ENCODE measurements at regions not wholly inside any gene's neighbourhood (a gene's known extent, or its start where the extent isn't known, plus 50 kb on each side); places are given as distances from the start of the nearest gene placed in this dataset.

- peaks cover 29% of the 10 kb centered on the region for H3K9me3 ChIP-seq (ENCODE audit: control insufficient read depth, low read length)
- no peak overlapping the region for H2BK12ac ChIP-seq (ENCODE audit: low read length in 2 of 2)
- no peak overlapping the region for H3K23ac ChIP-seq (ENCODE audit: low read length in 2 of 2)
- H3K9ac ChIP-seq (ENCODE audit: low read length): no peak overlapping the region
- no peak overlapping the region for H2BK5ac ChIP-seq (ENCODE audit: low read depth, low read length, poor library complexity, severe bottlenecking)
- H2BK120ac ChIP-seq (ENCODE audit: low read depth, low read length): no peak overlapping the region
- H3K27me3 ChIP-seq (ENCODE audit: control insufficient read depth in 1 of 2, insufficient read depth in 1 of 2, low read length in 2 of 2): no peaks in the 10 kb centered on the region
- no peak overlapping the region for H3K4me3 ChIP-seq (ENCODE audit: insufficient read depth in 1 of 2, low read depth in 1 of 2, low read length in 2 of 2)
- H2AFZ ChIP-seq (ENCODE audit: low read depth, low read length): no peak overlapping the region
- no peak overlapping the region for H3K27ac ChIP-seq (ENCODE audit: low read length, poor library complexity, severe bottlenecking)
- no peak for DNase-seq
- no peaks in the 10 kb centered on the region for H3K36me3 ChIP-seq (ENCODE audit: control insufficient read depth in 1 of 2, insufficient read depth in 2 of 2, low read depth in 1 of 2, low read length in 2 of 2)
- no peak overlapping the region for H2BK15ac ChIP-seq (ENCODE audit: low read depth, poor library complexity, severe bottlenecking)
- H4K91ac ChIP-seq (ENCODE audit: low read length): no peak overlapping the region
- no peaks in the 10 kb centered on the region for H3K79me1 ChIP-seq (replicated peaks; ENCODE audit: low read length, poor library complexity, severe bottlenecking)
- no peak overlapping the region for H3K14ac ChIP-seq (ENCODE audit: low read length in 2 of 2)
- H3K4me1 ChIP-seq (ENCODE audit: control insufficient read depth, insufficient read depth, low read depth, low read length): no peaks in the 10 kb centered on the region
- no peak overlapping the region for H2AK5ac ChIP-seq (ENCODE audit: low read length, severe bottlenecking)
- H3K18ac ChIP-seq (ENCODE audit: low read depth in 1 of 2, low read length in 2 of 2): no peak overlapping the region
- no peak overlapping the region for H3K4ac ChIP-seq (ENCODE audit: low read depth in 1 of 2, low read length in 2 of 2)
- no peak overlapping the region for H4K8ac ChIP-seq (ENCODE audit: low read length)
- no peak overlapping the region for H3K4me2 ChIP-seq (ENCODE audit: low read length, poor library complexity, severe bottlenecking)
These were observed 244.4 kb upstream of the NDST4 start for GRCh38 chr4:115357776-115358175.

DNA sequence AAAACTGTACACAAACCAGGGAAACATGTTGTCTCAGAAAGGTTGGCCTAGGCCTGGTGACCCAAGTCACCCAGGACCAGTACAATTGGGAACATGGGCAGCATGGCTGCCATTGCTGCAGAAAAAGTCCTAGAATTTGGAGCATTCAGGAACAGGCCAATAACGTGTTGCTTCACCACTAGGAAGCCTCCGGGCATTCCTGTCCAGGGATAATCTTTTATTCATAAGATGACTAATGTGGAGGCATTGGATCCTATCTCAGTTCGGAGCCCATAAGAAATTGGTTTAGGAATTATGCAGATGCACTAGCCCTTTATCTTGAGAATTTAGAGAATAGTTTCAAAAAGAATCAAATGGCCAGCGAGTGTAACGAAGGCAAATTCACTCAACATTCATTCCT, 242.8 kb upstream of the NDST4 start:
- no peak overlapping the region for H2BK12ac ChIP-seq (ENCODE audit: low read length in 2 of 2)
- no peaks in the 10 kb centered on the region for H3K4me1 ChIP-seq (ENCODE audit: control insufficient read depth, insufficient read depth, low read depth, low read length)
- 94% methylated on average over 3 of the region's 5 CpGs for WGBS

GRCh38 chr4:115355329-115355728, 241.9 kb upstream of the NDST4 start:
- H3K79me1 ChIP-seq (replicated peaks; ENCODE audit: low read length, poor library complexity, severe bottlenecking): no peaks in the 10 kb centered on the region
- peaks cover 37% of the 10 kb centered on the region for H3K9me3 ChIP-seq (ENCODE audit: control insufficient read depth, low read length)
- H3K36me3 ChIP-seq (ENCODE audit: control insufficient read depth in 1 of 2, insufficient read depth in 2 of 2, low read depth in 1 of 2, low read length in 2 of 2): no peaks in the 10 kb centered on the region
- H4K8ac ChIP-seq (ENCODE audit: low read length): no peak overlapping the region
- H3K27ac ChIP-seq (ENCODE audit: low read length, poor library complexity, severe bottlenecking): no peak overlapping the region
- H3K27me3 ChIP-seq (ENCODE audit: control insufficient read depth in 1 of 2, insufficient read depth in 1 of 2, low read length in 2 of 2): no peaks in the 10 kb centered on the region
- H2BK12ac ChIP-seq (ENCODE audit: low read length in 2 of 2): no peak overlapping the region
- no peak overlapping the region for H3K4ac ChIP-seq (ENCODE audit: low read depth in 1 of 2, low read length in 2 of 2)
- no peak overlapping the region for H3K4me3 ChIP-seq (ENCODE audit: insufficient read depth in 1 of 2, low read depth in 1 of 2, low read length in 2 of 2)
- DNase-seq: no peak
- no peak overlapping the region for H2AFZ ChIP-seq (ENCODE audit: low read depth, low read length)
- 76% methylated on average over 3 of the region's 3 CpGs for WGBS
- no peak overlapping the region for H3K18ac ChIP-seq (ENCODE audit: low read depth in 1 of 2, low read length in 2 of 2)
- H3K14ac ChIP-seq (ENCODE audit: low read length in 2 of 2): no peak overlapping the region
- H3K4me2 ChIP-seq (ENCODE audit: low read length, poor library complexity, severe bottlenecking): no peak overlapping the region
- no peak overlapping the region for H3K9ac ChIP-seq (ENCODE audit: low read length)
- no peak overlapping the region for H2BK120ac ChIP-seq (ENCODE audit: low read depth, low read length)
- no peak overlapping the region for H2BK15ac ChIP-seq (ENCODE audit: low read depth, poor library complexity, severe bottlenecking)
- H3K23ac ChIP-seq (ENCODE audit: low read length in 2 of 2): no peak overlapping the region
- H4K91ac ChIP-seq (ENCODE audit: low read length): no peak overlapping the region
- no peaks in the 10 kb centered on the region for H3K4me1 ChIP-seq (ENCODE audit: control insufficient read depth, insufficient read depth, low read depth, low read length)
- H2AK5ac ChIP-seq (ENCODE audit: low read length, severe bottlenecking): no peak overlapping the region
- no peak overlapping the region for H2BK5ac ChIP-seq (ENCODE audit: low read depth, low read length, poor library complexity, severe bottlenecking)

More for the DNA sequence above, 242.8 kb upstream of the NDST4 start:
- no peak overlapping the region for H3K27ac ChIP-seq (ENCODE audit: low read length, poor library complexity, severe bottlenecking)
- no peak overlapping the region for H2BK5ac ChIP-seq (ENCODE audit: low read depth, low read length, poor library complexity, severe bottlenecking)
- H3K9ac ChIP-seq (ENCODE audit: low read length): no peak overlapping the region
- no peaks in the 10 kb centered on the region for H3K36me3 ChIP-seq (ENCODE audit: control insufficient read depth in 1 of 2, insufficient read depth in 2 of 2, low read depth in 1 of 2, low read length in 2 of 2)
- no peaks in the 10 kb centered on the region for H3K79me1 ChIP-seq (replicated peaks; ENCODE audit: low read length, poor library complexity, severe bottlenecking)
- no peak overlapping the region for H3K18ac ChIP-seq (ENCODE audit: low read depth in 1 of 2, low read length in 2 of 2)
- no peaks in the 10 kb centered on the region for H3K27me3 ChIP-seq (ENCODE audit: control insufficient read depth in 1 of 2, insufficient read depth in 1 of 2, low read length in 2 of 2)
- no peak overlapping the region for H3K4me3 ChIP-seq (ENCODE audit: insufficient read depth in 1 of 2, low read depth in 1 of 2, low read length in 2 of 2)
- H2AK5ac ChIP-seq (ENCODE audit: low read length, severe bottlenecking): no peak overlapping the region
- H2AFZ ChIP-seq (ENCODE audit: low read depth, low read length): no peak overlapping the region
- H3K9me3 ChIP-seq (ENCODE audit: control insufficient read depth, low read length): peaks cover 37% of the 10 kb centered on the region
- H3K4ac ChIP-seq (ENCODE audit: low read depth in 1 of 2, low read length in 2 of 2): no peak overlapping the region
- no peak overlapping the region for H2BK120ac ChIP-seq (ENCODE audit: low read depth, low read length)
- H3K14ac ChIP-seq (ENCODE audit: low read length in 2 of 2): no peak overlapping the region
- H4K8ac ChIP-seq (ENCODE audit: low read length): no peak overlapping the region
- H4K91ac ChIP-seq (ENCODE audit: low read length): no peak overlapping the region
- no peak for DNase-seq
- no peak overlapping the region for H2BK15ac ChIP-seq (ENCODE audit: low read depth, poor library complexity, severe bottlenecking)
- no peak overlapping the region for H3K23ac ChIP-seq (ENCODE audit: low read length in 2 of 2)
- H3K4me2 ChIP-seq (ENCODE audit: low read length, poor library complexity, severe bottlenecking): no peak overlapping the region

DNA sequence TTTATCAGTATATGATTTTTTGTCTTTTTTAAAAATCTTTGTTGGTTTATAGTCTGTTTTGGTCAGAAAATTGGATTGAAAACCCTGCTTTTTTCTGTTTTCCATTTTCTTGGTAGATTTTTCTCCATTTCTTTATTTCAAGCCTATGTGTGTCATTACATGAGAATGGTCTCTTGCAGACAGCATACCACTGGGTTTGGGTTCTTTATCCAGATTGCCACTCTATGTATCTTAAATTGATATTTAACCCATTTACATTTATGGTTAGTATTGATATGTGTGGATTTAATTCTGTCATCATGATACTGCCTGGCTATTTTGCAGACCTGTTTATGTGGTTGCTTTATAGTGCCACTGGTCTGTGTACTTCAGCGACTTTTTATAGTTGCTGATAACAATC, 239.9 kb upstream of the NDST4 start:
- Histone ChIP-seq H2BK5ac (ENCODE audit: low read depth, low read length, poor library complexity, severe bottlenecking) (no peak overlapping the region), H2BK15ac (ENCODE audit: low read depth, poor library complexity, severe bottlenecking) (no peak overlapping the region), H3K4me2 (ENCODE audit: low read length, poor library complexity, severe bottlenecking) (no peak overlapping the region), H2BK12ac (ENCODE audit: low read length in 2 of 2) (no peak overlapping the region), H2BK120ac (ENCODE audit: low read depth, low read length) (no peak overlapping the region), H3K4me1 (ENCODE audit: control insufficient read depth, insufficient read depth, low read depth, low read length) (no peaks in the 10 kb centered on the region), H3K79me1 (replicated peaks; ENCODE audit: low read length, poor library complexity, severe bottlenecking) (no peaks in the 10 kb centered on the region), H4K91ac (ENCODE audit: low read length) (no peak overlapping the region), H3K36me3 (ENCODE audit: control insufficient read depth in 1 of 2, insufficient read depth in 2 of 2, low read depth in 1 of 2, low read length in 2 of 2) (no peaks in the 10 kb centered on the region), H3K27ac (ENCODE audit: low read length, poor library complexity, severe bottlenecking) (no peak overlapping the region), H3K23ac (ENCODE audit: low read length in 2 of 2) (no peak overlapping the region), H3K9me3 (ENCODE audit: control insufficient read depth, low read length) (peaks cover 37% of the 10 kb centered on the region), H3K18ac (ENCODE audit: low read depth in 1 of 2, low read length in 2 of 2) (no peak overlapping the region), H4K8ac (ENCODE audit: low read length) (no peak overlapping the region), H3K14ac (ENCODE audit: low read length in 2 of 2) (no peak overlapping the region), H3K4me3 (ENCODE audit: insufficient read depth in 1 of 2, low read depth in 1 of 2, low read length in 2 of 2) (no peak overlapping the region), H2AK5ac (ENCODE audit: low read length, severe bottlenecking) (no peak overlapping the region), H3K27me3 (ENCODE audit: control insufficient read depth in 1 of 2, insufficient read depth in 1 of 2, low read length in 2 of 2) (no peaks in the 10 kb centered on the region), H3K9ac (ENCODE audit: low read length) (no peak overlapping the region), H3K4ac (ENCODE audit: low read depth in 1 of 2, low read length in 2 of 2) (no peak overlapping the region), H2AFZ (ENCODE audit: low read depth, low read length) (no peak overlapping the region)
- no peak for DNase-seq
- 100% methylated on average over 1 of the region's 1 CpG for WGBS
